HG02938 (cell line): ENCODE measurements at regions not wholly inside any gene's neighbourhood (a gene's known extent, or its start where the extent isn't known, plus 50 kb on each side); places are given as distances from the start of the nearest gene placed in this dataset.

Experiments used
- ATAC-seq: cut with Tn5 transposase; IDR thresholded peaks from one replicate; pipeline ENCODE4 v1.9.1; 2021; ENCODE audit warnings: mild to moderate bottlenecking, moderate library complexity; ENCODE audit not compliant: unreplicated experiment

DNA sequence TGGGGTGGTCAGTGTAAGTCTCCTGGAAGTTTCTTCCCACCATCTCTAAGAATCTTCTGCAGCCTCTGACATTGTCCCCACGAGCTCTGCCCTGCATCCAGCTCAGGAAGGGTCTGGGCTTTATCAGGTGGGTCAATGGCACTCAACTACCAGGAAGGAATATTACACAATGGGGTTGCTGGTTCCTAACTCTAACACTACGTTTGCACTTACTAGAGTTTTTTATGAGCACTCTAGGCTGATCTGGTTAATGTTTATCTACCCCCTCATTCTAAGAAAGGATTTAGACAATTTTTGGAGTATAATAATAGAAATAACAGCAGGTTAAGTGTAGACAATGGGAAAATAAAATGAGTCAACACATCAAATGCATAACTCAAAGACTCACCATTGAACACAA, 411.1 kb upstream of the RGMA start:
- ATAC-seq = no peak

DNA sequence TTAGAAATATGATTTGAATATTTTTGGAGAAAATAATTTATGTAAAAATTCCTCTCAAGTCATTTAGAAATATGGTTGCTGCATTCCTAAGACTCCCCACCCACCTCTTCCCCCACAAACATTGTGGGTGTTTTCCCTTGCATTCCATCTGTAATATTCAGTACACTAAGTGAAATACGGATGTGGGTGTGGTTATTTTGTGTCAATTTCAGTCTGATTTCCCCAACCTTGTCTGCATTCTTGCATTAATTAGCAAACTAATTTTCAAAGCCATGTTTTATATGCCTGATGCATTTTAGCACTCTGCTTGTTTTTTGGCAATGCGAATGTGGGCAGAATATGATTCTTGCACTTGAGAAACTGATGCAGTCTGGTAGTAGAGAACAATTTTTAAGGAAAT, 408.3 kb upstream of the RGMA start:
- no peak for ATAC-seq

DNA sequence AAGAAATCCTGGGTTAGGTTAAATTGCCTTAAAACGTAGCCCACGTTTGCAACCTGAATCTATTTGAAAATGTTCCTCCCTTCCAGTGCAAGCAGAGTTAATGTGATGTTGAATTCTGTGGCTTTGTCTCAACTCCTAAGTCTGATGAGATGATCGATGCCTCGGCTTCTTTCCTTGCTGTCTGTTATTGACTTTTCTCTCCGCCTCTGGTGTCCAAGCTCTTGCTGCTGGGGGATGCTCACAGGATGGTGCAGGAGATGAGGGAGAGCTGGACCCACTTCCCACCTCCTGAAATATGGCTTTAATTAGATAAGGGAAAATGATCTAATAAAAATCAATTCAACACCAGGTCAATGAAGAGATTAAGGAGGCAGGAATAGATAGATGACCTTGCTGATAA, 407.9 kb upstream of the RGMA start:
- no peak for ATAC-seq

DNA sequence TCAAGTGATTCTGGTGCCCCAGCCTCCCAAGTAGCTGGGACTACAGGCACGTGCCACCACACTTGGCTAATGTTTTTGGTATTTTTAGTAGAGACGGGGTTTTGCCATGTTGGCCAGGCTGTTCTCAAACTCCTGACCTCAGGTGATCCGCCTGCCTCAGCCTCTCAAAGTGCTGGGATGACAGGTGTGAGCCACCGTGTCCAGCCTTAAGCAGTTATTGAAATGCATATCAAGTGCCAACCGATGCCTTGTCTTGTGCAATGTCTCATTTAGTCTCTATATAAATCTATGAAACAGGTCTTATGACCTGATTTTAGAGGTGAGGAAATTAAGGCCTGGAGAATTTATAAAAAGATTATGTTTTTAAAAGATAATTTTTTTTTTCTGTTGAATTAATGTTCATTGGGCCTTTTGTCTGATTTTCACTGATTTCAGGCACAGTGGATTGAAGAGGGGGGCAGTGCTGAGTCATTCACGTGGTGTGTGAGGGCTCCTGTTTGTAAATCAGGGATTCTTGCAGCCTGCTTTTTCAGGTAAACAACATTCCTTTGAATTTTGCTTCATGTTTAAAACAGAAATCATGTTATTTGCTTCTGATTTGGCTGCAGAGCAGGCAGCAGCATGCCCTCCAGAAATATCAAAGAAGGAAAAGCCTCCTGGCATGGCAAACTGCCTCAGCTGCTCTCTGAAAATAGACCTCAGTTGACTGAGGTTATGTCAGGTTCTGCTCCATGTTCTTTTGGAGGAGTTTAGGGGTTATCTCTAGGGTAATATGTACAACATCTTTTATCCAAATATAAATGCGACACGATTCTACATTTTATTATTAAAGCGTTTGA, 407.0 kb upstream of the RGMA start:
- no peak for ATAC-seq

DNA sequence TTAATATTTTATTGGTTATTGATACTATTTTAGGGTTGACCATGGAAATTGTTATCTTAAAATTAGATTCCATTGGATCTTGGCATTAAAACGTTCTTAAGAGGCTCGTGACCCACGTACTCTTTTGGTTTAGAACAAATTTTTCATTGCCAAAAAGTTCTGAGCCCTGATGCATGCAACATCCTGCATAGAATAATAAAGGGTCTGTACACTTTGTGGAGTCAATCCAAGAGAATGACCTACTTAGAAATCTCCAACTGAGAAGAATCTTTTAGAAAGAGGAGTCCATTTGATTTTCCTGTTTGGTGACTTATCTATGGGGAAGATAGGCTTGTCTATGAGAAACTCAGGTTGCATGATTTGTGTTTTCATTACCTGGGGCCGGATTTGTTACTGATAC, 404.2 kb upstream of the RGMA start:
- no peak for ATAC-seq

DNA sequence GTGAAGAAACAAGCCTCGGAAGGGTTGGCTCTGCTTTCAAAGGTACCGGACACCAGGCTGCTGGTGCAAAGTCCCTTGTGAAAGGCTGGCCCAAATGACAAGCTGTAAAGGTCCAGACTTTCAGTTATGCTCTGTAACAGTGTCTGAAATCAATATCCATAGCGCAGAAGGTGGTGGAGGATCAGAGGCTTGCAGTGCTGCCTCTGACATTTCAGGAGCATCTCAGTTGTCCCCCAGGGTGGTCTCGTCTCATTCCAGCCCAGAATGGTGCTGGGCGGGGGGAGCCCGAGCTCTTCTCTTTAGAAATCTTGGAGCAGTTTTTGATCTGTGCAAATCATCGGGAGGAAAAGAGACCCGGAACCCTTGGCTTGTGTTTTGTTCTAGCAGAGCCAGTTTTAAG, 402.3 kb upstream of the RGMA start:
- ATAC-seq = no peak

DNA sequence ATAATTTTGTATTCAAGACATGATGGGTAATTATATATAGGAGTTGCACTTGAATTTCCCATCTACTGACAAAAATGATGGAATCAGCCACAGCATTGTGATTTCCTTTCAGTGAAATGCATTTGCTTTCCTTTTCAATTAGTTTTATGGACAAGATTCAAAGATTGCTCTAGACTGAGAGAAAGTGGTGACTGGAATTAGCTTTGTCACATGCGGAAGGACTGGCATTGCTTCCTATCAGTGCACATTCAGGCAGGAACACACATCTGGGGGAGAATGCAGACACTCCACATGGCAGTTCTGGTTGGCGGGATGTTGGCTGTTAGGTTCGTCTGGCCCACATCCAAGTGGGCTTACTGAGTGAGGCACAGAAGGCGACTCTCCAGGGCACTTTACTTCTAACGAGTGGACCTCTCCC, 399.3 kb upstream of the RGMA start:
- no peak for ATAC-seq

DNA sequence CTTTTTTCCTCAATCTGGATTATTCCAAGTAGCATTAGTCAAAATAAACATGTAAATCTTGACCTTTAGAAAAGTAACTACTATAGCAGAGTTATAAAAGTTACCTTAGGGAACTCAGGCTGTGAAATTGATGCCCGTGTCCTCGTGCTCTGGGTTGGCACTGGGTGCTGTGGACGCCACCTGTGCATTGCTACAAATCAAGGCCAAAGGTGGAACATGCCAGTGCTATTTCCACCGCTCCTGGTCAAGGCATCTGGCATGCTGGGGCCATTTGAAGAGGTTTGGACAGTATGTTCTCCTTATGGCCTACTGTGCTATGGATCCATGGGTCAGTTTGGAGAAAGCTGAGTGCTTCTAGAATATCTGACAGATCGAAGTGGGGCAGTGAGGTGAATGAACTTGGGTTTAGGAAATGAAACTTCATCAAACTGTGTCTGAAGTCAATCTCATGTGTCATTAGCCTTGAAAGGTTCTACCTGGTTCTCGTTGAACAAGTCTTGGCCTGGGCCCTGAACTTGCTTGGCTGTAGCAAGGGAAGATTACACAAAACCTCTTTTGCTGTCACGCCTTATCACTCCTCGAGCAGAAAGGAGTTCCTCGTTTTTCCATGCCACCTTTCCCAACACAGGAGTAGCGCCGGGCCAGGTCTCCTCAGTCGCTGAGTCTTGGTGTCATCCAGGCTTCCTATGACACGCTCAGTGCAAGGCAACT, 397.6 kb upstream of the RGMA start:
- no peak for ATAC-seq

DNA sequence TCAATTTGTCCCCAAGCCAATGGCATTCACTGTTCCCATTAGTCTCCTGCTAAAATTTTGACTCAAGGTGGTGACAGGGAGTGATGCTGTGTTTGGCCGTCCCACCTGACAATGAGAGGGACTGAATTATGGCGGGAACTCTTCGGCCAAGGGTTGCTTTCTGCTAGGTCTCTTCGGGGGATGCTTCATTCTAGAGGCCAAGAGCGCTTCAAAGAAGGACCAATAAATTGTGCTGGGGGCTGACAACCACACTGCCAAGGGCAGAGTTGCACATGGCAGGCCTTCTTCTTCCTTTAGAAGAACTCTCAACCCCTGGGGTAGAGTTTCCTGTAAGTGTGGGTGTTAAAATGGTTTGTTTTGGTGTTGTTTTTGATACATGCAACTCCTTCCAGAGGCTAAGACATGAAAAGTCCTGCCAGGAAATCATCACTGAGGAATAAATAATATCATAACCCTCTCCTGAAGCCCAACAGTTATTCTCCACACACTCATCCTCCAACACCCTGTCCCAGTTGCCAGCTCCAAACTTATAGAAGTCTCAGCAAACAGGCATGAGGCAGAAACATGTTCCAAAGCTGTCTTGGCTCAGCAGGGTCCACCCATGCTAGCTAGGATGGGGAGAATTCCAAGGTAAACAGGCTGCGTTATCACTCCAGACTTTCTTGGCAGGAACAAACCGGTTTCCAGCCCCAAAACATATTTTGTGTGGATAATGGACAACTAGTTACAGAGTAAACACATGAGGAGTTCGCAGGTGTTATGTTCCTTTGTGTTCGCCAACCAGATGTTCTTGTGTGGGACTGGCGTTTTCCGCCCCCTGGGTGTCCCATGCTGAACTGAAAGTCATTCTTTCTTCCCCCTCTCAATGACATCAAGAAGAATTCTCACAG, 396.7 kb upstream of the RGMA start:
- no peak for ATAC-seq

DNA sequence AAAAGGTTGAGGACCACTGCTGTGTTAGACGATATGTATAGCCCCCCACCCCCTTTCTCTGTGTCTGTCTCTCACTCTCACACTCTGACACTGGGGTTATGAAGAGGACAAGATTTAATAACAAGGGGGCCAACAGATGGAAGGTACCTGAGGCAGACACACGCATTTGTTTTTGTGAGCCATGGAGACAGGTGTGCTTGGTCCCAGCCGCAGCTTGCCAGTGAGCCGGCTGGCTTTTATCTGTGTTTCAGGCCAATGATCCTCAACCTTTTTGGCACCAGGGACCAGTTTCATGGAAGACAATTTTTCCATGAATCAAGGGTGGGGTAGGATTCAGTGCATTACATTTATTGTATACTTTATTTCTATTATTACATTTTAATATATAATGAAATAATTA, 394.9 kb upstream of the RGMA start:
- ATAC-seq = no peak

DNA sequence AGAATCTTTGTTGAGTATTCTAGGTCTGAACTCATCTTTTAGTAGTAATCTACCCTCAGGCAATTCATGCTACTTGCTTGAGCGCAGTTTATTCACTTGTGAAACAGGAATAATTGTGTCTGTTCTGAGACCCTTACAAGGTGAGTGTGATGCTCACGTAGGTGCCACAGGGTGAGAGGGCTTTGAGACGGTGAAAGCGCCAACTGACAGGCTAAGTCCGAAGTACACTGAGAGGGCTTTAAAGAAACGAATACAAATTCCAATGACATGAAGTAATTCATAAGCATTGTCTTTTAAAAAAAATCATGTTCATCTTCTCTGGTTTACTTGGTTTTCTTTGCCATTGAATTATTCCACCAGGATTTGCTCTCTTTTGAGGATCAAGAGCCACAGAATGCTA, 393.7 kb upstream of the RGMA start:
- ATAC-seq = no peak

DNA sequence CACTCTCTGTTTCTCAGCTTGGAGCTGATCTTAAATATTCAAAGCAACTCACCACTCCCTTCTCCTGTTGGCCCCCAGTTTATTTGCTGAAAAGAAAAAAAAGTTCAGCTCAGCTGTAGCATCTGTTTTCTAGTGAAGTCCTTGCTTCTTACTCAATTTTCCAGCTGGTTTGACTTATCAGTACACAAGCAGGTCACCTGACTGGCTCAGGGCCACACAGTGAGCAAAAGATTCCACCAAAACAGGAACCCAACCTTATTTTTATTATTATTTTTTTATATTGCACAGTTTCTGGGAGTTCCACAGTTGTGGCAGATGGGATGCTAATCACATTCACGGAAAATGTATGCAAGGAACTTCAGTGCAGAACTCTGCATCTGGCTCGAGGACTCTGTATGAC, 390.7 kb upstream of the RGMA start:
- ATAC-seq = no peak

DNA sequence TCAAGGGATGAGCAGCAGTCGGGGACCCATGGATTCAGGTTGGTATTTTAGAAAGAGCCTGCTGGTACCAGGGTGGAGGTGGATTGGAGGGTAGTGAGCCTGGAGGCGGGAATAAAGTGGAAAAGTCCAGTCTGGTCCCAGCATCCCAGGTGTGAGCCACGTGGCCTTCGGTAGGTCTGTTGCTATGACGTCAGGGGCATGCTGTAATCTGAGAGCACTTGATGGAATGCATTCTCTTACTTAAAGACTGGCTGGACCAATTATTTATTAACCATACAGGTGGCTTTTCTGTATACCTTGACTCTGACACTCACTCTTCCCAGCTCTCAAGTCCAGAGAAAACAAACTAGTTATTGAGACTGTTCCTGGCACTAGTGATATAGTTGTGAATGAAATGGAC, 389.9 kb upstream of the RGMA start:
- ATAC-seq = no peak

DNA sequence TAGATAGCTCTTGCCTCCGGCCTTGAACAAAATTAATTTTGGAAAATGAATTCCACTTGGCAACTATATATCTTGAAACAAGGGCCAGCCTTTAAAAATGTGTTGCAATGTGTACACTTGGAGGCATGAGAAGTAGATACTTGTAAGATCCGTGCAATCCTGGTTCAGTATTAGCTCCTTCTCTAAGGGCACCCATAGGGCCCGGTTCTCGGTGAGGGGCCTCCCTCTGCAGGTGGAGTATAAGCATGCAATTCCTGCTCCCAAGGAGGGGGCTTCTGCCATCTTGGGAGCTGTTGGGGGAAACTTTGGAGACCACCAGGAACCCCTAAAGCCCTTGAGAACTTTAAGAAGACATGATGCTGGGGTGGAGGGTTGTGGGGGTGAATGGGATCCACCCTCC, 388.7 kb upstream of the RGMA start:
- no peak for ATAC-seq

DNA sequence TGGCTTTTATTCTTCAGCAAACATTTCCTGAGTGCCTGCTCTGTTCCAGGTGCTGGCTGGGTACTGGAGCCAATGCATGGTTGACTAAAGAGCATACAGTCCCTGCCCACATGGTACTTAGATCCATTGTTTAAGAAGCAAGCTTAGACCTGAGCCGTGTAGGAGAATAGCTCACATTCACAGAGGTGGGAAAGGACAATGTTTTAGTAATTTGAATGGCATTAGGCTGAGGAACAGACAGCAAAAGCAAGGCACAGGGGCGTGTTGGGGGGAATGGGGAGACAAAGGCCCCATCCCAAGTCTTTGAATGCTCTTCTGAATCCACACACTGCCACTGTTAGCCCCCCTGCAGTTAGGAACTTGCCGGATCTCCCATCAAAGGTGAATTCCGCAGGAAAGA, 388.2 kb upstream of the RGMA start:
- ATAC-seq = no peak

DNA sequence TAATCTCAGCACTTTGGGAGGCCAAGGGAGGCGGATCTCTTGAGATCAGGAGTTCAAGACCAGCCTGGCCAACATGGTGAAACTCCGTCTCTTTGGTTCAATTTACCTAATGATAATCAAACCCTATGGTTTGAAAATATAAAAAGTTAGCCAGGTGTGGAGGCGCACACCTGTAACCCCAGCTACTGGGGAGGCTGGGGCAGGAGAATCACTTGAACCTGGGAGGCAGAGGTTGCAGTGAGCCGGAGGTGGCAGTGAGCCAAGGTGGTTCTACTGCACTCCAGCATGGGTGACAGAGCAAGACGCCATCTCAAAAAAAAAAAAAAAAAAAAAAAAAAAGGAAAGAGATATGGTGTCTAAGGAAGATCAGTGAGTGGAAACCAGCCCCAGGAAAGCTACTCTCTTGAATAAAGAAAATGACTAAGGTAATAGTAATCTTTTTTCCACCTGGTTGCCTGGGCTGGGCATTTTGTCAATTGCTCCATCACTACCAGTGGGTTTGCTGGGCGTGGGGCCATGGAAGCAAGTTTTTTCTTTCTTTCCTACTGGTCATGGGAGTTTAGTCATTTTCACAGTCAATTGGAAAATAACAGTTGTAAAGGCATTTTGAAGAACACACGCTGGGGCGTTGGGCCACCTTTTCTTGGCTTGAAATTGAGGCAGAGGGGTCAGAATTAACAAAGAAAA, 387.6 kb upstream of the RGMA start:
- no peak for ATAC-seq

DNA sequence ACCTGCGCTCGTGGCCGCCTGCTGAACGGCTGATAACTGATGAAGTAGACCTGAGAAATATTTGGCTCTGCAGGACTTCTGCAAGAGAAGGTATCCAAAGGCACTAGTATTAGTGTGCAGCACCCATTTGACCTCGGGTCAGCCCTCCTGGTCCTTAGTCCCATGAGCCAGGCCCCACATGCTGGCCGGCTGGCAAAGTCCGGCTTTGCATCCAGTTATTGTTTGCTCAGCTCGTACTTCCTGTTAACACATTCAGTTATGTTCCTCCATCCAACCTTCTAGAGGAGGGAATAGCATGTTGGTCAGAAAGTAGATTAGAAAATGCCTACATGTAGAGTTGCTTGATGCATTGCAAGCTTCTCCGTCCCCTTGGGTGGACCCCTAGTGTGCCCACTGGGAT, 385.7 kb upstream of the RGMA start:
- no peak for ATAC-seq

DNA sequence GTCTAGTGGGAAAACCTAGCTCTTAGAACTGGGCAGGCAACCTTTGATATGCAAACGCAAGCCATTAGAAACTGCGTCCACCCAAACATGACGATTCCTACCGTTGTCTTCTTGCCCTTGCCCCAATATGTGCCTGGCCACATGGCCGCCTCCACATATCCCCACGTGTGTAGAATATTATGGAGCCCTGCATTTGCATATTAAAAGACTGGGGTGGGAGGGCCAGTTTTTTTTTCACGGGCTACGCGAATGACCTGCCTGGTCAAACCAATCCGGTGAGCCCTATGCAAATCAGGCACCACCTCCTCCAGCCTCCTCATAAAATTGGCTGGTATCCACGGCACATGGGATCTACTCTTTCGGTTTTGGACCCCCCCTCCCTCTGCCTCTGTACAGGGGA, 381.0 kb upstream of the RGMA start:
- no peak for ATAC-seq

DNA sequence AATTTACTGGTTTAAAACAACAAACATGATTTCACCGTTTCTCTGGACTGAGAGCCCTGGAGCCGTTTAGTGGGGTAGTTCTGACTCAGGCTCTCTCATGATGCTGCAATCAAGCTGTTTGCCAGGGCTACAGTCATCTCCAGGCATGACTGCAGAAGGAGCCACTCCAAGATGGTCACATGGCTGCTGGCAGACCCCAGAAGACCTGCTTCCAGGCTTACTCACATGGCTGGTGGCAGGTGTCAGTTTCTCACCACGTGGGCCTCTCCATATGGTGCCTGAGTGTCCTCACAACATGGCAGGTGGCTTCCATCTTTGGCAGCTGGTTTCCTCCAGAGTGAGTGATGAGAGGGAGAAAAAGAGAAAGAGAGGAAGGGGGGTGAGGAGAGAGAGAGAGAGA, 378.3 kb upstream of the RGMA start:
- ATAC-seq = no peak

DNA sequence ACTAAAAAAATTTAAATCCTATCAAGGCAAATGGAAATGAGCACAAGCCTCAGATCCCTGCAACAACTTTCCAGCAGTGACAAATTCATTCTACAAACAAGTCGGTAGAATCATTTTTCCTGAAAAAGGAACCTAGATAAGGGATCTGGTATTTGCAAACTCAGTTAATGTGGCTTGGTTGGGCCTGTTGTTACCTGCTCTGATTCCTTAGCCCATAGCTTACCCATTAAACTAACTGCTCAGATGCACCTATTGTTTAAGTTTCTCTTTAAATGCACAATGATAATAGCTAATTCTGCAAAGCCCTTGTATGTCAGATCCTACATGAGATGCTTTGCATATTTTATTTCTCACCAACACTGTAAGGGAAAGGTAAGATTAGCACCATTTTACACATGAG, 377.4 kb upstream of the RGMA start:
- ATAC-seq = no peak

DNA sequence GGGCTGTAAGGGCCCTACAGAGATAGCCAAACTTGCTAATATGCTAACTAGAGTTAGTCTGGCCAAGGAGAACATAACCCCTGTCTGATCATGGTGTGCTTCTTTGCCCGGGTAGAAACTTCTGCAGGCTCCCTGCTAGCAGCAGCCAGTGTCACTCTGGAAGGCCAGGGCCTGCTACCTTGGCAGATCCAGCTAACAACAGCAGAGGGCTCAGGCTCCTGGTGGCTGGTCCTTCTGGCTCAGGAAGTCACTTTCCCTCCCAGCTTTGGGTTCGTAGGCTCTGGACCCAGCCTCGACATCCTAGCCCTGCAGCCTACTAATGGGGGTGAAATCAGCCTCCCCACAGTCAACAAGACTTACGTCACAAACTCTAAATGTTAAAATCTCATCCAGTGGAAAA, 373.7 kb upstream of the RGMA start:
- ATAC-seq = no peak
